Heart right ventricle (tissue), 16 donors: ENCODE measurements at regions not wholly inside any gene's neighbourhood (a gene's known extent, or its start where the extent isn't known, plus 50 kb on each side); places are given as distances from the start of the nearest gene placed in this dataset.

Source experiments
- ATAC-seq, 8 donors: fragments of 200-7000 bp; cut with Tn5 transposase; one replicate each; pipeline ENCODE4 v1.9.1; 2020; ENCODE audit warnings: mild to moderate bottlenecking in 8 of 8, moderate library complexity in 8 of 8, moderate number of reproducible peaks in 1 of 8
- DNase-seq, 2 donors: peaks; one replicate each; pipeline ENCODE4 v3.0.0-alpha.2; 2020
- H3K27ac ChIP-seq, 10 donors: fragments of 200-600 bp; sonication (generic) in 2 of 10; one replicate each; pipeline versions ENCODE4 v1.5.0 to v1.8.0; 2020 to 2022; ENCODE audit warnings: mild to moderate bottlenecking in 3 of 10
- H3K27me3 ChIP-seq, 7 donors: fragments of 200-600 bp; one replicate each; pipeline ENCODE4 v1.8.0; 2021 to 2022; ENCODE audit warnings: mild to moderate bottlenecking in 2 of 7
- H3K36me3 ChIP-seq, 9 donors: fragments of 200-600 bp; sonication (generic) in 1 of 9; one replicate each; pipeline versions ENCODE4 v1.5.0 to v1.8.0; 2020 to 2022; ENCODE audit warnings: mild to moderate bottlenecking in 2 of 9
- H3K4me1 ChIP-seq, 9 donors: fragments of 200-600 bp; sonication (generic) in 1 of 9; one replicate each; pipeline versions ENCODE4 v1.5.0 to v1.8.0; 2020 to 2022; ENCODE audit warnings: mild to moderate bottlenecking in 4 of 9
- H3K4me3 ChIP-seq, 10 donors: fragments of 200-600 bp; sonication (generic) in 2 of 10; one replicate each; pipeline versions ENCODE4 v1.5.0 to v1.8.0; 2020 to 2022; ENCODE audit warnings: mild to moderate bottlenecking in 7 of 10, moderate library complexity in 2 of 10
- H3K9me3 ChIP-seq, 11 donors: fragments of 200-600 bp in 10 of 11; sonication (generic) in 2 of 11; one replicate each; pipeline versions ENCODE4 v1.5.0 to v1.8.0; 2013 to 2022; ENCODE audit warnings: mild to moderate bottlenecking in 2 of 11, control low read depth in 1 of 11, moderate library complexity in 1 of 11
- WGBS, 2 donors: extraction: QIAGEN DNeasy Blood & Tissue Kit; methylation state at CpG; one replicate each; pipeline ENCODE4 v1.1.7; 2013; ENCODE audit warnings: inconsistent platforms in 1 of 2; 5-methylcytosine and 5-hydroxymethylcytosine counted together
- intact Hi-C, 10 donors: fragments of 100-400 bp; cut with DNase I; formaldehyde crosslinking; loops; one replicate each; pipeline versions ENCODE4 v1.11.1 to v1.14.2; 2022
- TF ChIP-seq, protein P1 (sequence below), 9 donors: fragments of 200-600 bp; sonication (generic) in 2 of 9; IDR thresholded peaks; one replicate each; pipeline versions ENCODE4 v1.5.0 to v1.8.0; 2021 to 2022; ENCODE audit warnings: antibody characterized with exemption in 9 of 9, mild to moderate bottlenecking in 5 of 9, moderate library complexity in 1 of 9
- donor health status: Arrhythmogenic right ventricular cardiomyopathy.
- donor health status: ischemic (EF 13 %, LVEDD 7.1; RV severe dilation, severe dysfunction).
- donor health status: healthy with polysubstance abuse.
- donor health status: DM: no; HTN: yes; CAD: no.
- donor health status: DM: no; HTN: no; CAD: no.
- donor health status: ischemic (EF 25% LVEDD 6.9; RV normal size, moderate dysfunction).
- donor health status: ischemic (EF 25% LVEDD 5.7; RV mildly dilated, moderate dysfunction).
- donor health status: healthy.
- donor health status: DM: yes; HTN: yes; CAD: no.
- donor health status: Ischemic cardiomyopathy.
- donor health status: ischemic (EF 35%, LVEDD 5.7; RV mildly dilated, moderate dysfunction).
- donor health status: nonischemic (EF 11% LVEDD 7.7; RV severe dilation, severe dysfunction).
- donor health status: DM: yes; HTN: yes; CAD: no.
- donor health status: PGD.
- donor health status: ischemic (EF 29% LVEDD 5.4; RV normal size, mild dysfunction).
- donor health status: nonischemic (EF 23%, LVEDD 6.1; RV moderate dilation, normal function).

GRCh38 chr7:68454931-68455330 lies 1143.3 kb upstream of the AUTS2 start:
- TF ChIP-seq, protein P1, sequence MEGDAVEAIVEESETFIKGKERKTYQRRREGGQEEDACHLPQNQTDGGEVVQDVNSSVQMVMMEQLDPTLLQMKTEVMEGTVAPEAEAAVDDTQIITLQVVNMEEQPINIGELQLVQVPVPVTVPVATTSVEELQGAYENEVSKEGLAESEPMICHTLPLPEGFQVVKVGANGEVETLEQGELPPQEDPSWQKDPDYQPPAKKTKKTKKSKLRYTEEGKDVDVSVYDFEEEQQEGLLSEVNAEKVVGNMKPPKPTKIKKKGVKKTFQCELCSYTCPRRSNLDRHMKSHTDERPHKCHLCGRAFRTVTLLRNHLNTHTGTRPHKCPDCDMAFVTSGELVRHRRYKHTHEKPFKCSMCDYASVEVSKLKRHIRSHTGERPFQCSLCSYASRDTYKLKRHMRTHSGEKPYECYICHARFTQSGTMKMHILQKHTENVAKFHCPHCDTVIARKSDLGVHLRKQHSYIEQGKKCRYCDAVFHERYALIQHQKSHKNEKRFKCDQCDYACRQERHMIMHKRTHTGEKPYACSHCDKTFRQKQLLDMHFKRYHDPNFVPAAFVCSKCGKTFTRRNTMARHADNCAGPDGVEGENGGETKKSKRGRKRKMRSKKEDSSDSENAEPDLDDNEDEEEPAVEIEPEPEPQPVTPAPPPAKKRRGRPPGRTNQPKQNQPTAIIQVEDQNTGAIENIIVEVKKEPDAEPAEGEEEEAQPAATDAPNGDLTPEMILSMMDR (IDR thresholded peaks at IDR 0.05): no peak
- Histone ChIP-seq H3K27ac (no peak overlapping the region), H3K9me3 (peaks cover 0 to 38% (median 0%) of the 10 kb centered on the region in 11 donors), H3K36me3 (no peaks in the 10 kb centered on the region), H3K27me3 (peaks cover 0 to 11% (median 0%) of the 10 kb centered on the region in 7 donors), H3K4me1 (no peaks in the 10 kb centered on the region), H3K4me3 (no peak overlapping the region)
- no peak for DNase-seq
- intact Hi-C loops: loop anchor here in 1 of 10 donors (10.0 kb wide), 1 partner anchor 60 kb away; no protein-coding TSS in a partner anchor
- no peak for ATAC-seq
- WGBS, 2 donors: 48 to 70% methylated on average over 5 of the region's 5 CpGs

GRCh38 chr7:68456469-68456868 lies 1141.8 kb upstream of the AUTS2 start:
- Histone ChIP-seq H3K27me3 (peaks cover 0 to 10% (median 0%) of the 10 kb centered on the region in 7 donors), H3K27ac (no peak overlapping the region), H3K36me3 (no peaks in the 10 kb centered on the region), H3K9me3 (peaks cover 0 to 38% (median 0%) of the 10 kb centered on the region in 11 donors), H3K4me3 (no peak overlapping the region), H3K4me1 (no peaks in the 10 kb centered on the region)
- ATAC-seq (no peak), DNase-seq (no peak)
- intact Hi-C loops: loop anchor here in 1 of 10 donors (10.0 kb wide), 1 partner anchor 62 kb away; no protein-coding TSS in a partner anchor
- TF ChIP-seq, protein P1 (IDR thresholded peaks at IDR 0.05): no peak

DNA sequence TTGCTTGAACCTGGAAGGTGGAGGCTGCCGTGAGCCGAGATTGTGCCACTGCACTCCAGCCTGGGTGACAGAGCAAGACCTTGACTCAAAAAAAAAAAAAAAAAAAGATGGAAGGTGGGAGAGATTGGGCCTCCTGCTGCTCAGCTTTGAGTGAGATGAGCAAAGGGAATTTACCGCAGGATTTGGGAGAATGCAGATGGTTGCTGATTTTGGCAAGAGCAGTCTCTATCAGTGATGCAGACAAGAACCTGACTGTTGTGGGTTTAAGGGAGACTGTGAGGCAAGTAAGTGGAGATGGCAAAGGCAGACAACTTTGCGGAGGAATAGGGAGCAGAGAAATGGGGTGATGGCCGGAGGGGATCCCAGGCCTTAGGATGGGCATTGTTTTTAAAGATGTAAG lies 1140.8 kb upstream of the AUTS2 start:
- intact Hi-C loops: loop anchor here in 1 of 10 donors (10.0 kb wide), 1 partner anchor 63 kb away; no protein-coding TSS in a partner anchor
- TF ChIP-seq, protein P1 (IDR thresholded peaks at IDR 0.05): no peak
- no peak overlapping the region for H3K4me3 ChIP-seq
- peaks cover 0 to 10% (median 0%) of the 10 kb centered on the region in 7 donors for H3K27me3 ChIP-seq
- ATAC-seq (no peak), DNase-seq (no peak)
- no peaks in the 10 kb centered on the region for H3K4me1 ChIP-seq
- WGBS, 2 donors: 90 to 95% methylated on average over 5 of the region's 5 CpGs
- no peak overlapping the region for H3K27ac ChIP-seq
- H3K36me3 ChIP-seq: no peaks in the 10 kb centered on the region
- peaks cover 0 to 38% (median 0%) of the 10 kb centered on the region in 11 donors for H3K9me3 ChIP-seq

DNA sequence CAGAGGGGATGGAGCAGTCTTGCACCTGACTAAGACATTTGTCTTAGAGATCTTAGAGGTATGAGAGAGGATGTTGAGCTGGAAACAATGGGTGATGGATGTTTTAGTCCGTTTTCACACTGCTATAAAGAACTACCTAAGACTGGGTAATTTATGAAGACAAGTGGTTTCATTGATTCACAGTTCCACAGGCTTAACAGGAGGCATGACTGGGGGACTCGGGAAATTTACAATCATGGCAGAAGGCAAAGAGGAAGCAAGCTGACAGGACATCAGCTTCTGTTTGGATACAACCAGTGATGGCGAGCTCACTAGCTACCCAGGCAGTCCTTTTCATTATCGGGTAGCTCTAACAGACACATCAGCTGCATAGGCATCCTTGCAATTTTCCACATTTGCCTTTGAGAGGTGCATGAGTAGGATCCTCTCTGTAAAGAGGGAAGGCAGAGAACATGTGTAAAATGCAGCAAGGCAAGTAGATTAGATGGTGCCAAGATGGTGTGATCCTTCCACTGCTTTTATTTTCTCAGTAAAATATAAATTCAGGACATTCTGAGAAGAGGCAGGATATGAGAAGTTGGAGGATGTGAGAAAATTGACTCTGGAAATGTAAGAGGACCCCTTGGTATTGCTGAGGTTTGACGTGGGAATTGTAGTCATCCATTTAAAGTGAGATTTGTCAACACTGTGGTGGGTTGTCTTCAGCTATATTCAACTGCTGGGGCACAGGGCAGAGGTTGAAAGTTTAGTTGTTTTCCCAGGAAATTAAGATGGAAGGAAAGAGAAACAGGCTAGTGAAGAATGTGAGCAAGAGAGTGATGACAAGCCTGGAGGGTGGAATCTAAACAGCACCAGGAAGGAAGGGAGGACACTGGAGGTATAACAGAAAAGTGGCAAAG lies 1140.0 kb upstream of the AUTS2 start:
- Histone ChIP-seq H3K36me3 (no peaks in the 10 kb centered on the region), H3K4me1 (no peaks in the 10 kb centered on the region), H3K27me3 (peaks cover 0 to 10% (median 0%) of the 10 kb centered on the region in 7 donors), H3K4me3 (no peak overlapping the region), H3K9me3 (peaks cover 0 to 34% (median 0%) of the 10 kb centered on the region in 11 donors), H3K27ac (no peak overlapping the region)
- ATAC-seq (no peak), DNase-seq (no peak)
- TF ChIP-seq, protein P1 (IDR thresholded peaks at IDR 0.05): no peak
- WGBS, 2 donors: 51 to 72% methylated on average over 5 of the region's 5 CpGs
- intact Hi-C loops: loop anchor here in 1 of 10 donors (10.0 kb wide), 1 partner anchor 63 kb away; no protein-coding TSS in a partner anchor
